ENCODE measurements at regions not wholly inside any gene's neighbourhood (a gene's known extent, or its start where the extent isn't known, plus 50 kb on each side); places are given as distances from the start of the nearest gene placed in this dataset.

DNA sequence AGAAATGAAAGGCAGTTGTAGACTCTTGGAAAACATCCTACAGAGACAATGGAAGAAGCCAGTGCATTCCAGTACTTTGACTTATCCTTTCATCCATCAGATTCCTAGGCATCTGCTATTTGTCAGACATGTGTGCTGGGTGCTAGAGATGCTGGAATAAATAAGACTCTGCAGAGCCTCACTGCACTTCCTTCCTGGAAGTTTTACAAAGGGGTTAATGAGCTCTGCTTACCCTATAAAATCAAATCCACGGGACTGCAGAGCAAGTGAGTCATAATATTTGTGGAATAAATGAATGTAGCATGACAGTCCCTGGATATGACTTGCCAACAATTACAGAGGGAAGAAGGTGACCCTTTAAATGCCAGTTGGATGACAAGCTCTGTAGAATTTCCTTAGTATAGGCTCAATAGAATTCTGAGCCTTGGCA lies 52.7 kb upstream of the NPAS2 start:
- no peaks in the 10 kb centered on the region for H3K27me3 ChIP-seq (replicated peaks; ENCODE audit: control insufficient read depth, insufficient read depth, low read length, poor library complexity, severe bottlenecking)
- no peak overlapping the region for H3K27ac ChIP-seq (ENCODE audit: insufficient read depth, low read length, poor library complexity, severe bottlenecking)
- no peak for DNase-seq

DNA sequence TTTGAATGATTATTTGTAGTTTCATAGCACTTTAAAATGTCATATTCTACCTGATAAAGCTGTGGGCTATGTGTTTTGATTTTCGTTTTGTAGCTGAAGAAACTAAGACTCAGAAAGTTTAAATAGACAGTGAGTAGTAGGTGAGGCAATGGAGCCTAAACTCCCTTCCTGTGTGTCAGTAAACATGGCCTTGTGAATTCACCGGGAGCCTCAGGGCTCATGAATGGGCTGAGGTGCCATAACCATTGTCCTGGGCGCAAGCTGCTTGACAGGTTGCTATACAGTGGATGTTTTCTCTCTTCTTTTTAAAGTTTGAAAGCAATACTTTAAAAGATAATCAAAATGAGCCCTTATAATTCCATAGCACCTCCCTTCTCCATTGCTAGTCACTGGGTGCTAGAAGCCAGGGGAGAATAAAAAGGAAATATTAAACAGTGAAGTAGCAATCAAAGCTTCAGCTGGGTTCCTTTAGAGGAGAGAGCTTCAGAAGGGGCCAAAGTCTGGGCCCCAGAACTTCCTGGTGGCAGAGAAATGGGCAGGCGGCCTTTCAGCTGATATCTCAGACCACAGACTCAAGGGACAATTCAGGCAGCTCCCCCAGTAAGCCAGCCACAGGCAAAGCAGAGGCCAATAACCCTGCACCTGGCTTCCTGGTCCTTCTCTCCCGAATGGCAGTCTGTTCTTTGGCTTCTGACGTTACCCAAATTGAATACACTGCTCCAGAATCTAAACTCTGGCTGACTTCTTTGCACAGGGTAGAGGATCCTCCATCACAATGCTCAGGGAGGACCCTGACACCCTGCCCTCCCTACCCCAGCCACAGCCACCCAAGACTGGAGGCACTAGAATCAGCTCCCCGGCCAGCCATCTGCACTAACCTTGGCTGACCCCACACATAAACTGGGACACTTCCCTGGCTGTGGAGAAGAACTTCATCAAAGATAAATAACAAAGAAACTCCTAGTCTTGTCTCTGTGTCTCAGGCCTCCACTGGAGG lies 51.8 kb upstream of the NPAS2 start:
- Histone ChIP-seq H3K4me1 (ENCODE audit: control insufficient read depth, insufficient read depth, low read length, poor library complexity, severe bottlenecking) (no peaks in the 10 kb centered on the region), H3K4me3 (ENCODE audit: insufficient read depth, low read depth, low read length, poor library complexity, severe bottlenecking) (no peak overlapping the region), H3K36me3 (ENCODE audit: control insufficient read depth, insufficient read depth, low read length) (no peaks in the 10 kb centered on the region), H3K9me3 (ENCODE audit: control insufficient read depth, low read length) (no peaks in the 10 kb centered on the region), H3K27me3 (replicated peaks; ENCODE audit: control insufficient read depth, insufficient read depth, low read length, poor library complexity, severe bottlenecking) (no peaks in the 10 kb centered on the region), H3K27ac (ENCODE audit: insufficient read depth, low read length, poor library complexity, severe bottlenecking) (no peak overlapping the region)
- no peak for DNase-seq

More for the DNA sequence above, 52.7 kb upstream of the NPAS2 start:
- Histone ChIP-seq H3K4me3 (ENCODE audit: insufficient read depth, low read depth, low read length, poor library complexity, severe bottlenecking) (no peak overlapping the region), H3K9me3 (ENCODE audit: control insufficient read depth, low read length) (no peaks in the 10 kb centered on the region), H3K4me1 (ENCODE audit: control insufficient read depth, insufficient read depth, low read length, poor library complexity, severe bottlenecking) (no peaks in the 10 kb centered on the region), H3K36me3 (ENCODE audit: control insufficient read depth, insufficient read depth, low read length) (no peaks in the 10 kb centered on the region)
